GM18909 (cell line): ENCODE measurements at regions not wholly inside any gene's neighbourhood (a gene's known extent, or its start where the extent isn't known, plus 50 kb on each side); places are given as distances from the start of the nearest gene placed in this dataset.
"Not testable (repeated sequence)": the region's sequence is repeated elsewhere in the genome, so short reads cannot be mapped to it uniquely, and the experiment has no call there.

Experiments
- ATAC-seq: cut with Tn5 transposase; IDR thresholded peaks from one replicate; pipeline ENCODE4 v1.9.1; 2021; ENCODE audit warnings: mild to moderate bottlenecking; ENCODE audit not compliant: unreplicated experiment, poor library complexity

DNA sequence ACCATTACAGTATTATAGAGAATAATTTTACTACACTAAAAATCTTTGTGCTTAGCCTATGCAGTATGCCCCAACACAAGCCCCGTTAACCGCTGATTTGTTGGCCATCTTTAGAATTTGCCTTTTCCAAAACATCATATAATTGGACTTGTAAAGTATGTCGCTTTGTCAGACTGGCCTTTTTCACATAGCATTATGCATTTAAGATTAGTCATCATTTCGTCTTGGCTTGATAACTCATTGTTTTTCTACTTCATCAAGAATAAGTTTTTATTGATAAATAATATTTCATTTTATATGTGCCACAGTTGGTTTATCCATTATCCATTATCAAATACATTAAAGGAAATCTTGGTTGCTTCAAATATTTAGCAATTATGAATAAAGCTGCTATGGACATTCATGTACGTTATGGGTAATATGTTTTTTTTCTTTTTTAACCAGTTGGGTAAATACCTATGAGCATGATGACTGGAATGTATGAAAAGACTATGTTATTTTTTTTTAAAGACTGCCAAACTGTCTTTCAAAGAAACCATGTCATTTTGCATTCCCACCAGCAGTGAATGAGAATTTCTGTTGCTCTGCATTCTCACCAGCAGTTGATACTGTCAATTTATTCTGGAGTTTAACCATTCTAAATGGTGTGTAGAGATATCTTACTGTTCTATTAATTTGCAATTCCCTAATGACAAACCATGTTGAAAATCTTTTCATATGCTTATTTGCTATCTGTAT, 273.1 kb upstream of the KCND2 start:
- ATAC-seq = no peak

- no peak for ATAC-seq
These were observed 267.3 kb upstream of the KCND2 start for GRCh38 chr7:120005720-120006119.

GRCh38 chr7:120014301-120014700, 258.7 kb upstream of the KCND2 start:
- ATAC-seq = not testable (repeated sequence)

GRCh38 chr7:120014925-120015465, 258.0 kb upstream of the KCND2 start:
- no peak for ATAC-seq

DNA sequence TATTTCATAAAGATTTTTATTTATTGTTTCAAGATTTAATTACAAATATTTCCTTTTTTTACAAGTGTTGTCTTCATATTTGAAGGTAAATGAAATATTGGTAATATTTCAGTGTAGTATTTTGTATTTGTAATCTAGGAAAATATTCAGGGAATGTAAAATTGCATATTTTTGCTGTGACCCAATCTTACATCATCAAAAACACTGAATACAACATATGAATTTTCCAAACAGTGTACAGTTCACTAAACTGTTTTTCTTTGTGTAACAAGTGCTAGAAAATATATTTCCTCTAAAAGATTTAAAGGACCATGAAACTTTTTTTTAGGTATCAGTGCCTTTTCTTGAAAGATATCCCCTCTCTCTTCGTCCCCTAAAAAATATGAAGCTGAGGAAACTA, 251.9 kb upstream of the KCND2 start:
- no peak for ATAC-seq

DNA sequence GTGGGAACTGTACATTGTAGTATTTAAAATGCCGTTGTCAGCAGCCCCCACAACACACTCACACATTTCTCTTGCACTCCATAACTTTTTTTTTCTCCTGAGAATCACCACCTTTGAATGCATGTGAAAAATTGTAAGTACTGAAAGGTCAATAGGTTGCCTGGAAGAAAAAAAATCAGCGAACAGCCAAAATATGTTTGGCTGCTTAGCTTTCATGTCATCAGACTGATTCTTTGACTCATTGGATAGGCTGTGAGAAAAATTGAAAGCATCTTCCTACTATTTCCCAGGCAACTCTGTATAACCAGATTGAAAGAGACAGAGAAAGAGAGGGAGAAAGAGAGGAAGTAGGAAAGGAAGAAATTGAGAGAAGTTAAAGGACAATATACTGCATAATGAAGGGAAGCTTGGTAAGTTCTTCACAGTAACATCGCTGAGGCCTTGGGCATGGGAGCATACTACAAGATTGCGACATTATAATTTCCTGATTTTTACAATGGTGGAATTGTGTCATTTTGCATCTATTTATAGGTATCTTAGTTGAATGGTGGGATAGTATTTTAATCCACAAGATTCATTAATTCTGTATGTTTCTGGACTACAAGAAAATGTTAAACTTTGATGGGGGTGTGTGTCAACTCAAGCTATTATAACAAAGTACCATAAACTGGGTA, 249.3 kb upstream of the KCND2 start:
- no peak for ATAC-seq

- no peak for ATAC-seq
These were observed 244.3 kb upstream of the KCND2 start for GRCh38 chr7:120028636-120029035.

DNA sequence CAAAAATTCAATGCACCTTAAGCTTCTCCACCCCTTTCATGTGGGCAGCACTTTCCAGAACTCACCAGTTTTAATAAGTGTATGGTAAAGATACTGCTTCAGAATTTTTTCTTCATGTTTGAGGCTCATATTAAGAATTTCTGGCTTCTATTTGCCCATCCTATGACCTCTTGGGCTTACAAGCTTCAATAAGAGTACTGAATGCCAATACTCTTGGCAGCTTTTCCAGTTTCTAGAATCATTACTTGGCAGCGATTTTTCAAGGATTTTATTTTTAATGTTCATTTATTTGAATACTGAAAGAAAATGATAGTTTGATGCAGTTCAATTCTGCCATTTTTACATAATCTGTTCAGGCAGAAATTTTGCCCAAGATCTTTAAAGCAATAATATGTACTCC, 242.1 kb upstream of the KCND2 start:
- ATAC-seq = no peak

DNA sequence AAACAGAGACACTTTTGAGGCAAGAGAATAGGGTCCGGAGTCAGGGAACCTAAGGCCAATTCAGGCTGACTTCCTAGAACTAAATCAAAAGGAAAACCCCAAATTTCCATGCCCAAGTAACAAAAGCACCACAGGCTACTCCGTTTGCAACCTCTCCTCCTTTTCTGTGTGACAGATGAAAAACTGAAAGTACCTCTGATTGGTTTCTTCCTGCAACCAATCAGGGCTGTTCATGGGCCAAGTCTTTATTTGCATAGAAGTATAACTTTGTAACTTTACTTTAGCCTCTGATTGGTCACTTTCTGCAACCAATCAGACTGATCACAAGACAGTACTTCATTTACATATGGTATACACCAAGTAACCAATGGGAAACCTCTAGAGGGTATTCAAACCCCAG, 239.9 kb upstream of the KCND2 start:
- peak; percentile 37 for ATAC-seq

- ATAC-seq = no peak
These were observed 233.8 kb upstream of the KCND2 start for GRCh38 chr7:120039138-120039537.

GRCh38 chr7:120041798-120042197, 231.2 kb upstream of the KCND2 start:
- ATAC-seq = no peak

DNA sequence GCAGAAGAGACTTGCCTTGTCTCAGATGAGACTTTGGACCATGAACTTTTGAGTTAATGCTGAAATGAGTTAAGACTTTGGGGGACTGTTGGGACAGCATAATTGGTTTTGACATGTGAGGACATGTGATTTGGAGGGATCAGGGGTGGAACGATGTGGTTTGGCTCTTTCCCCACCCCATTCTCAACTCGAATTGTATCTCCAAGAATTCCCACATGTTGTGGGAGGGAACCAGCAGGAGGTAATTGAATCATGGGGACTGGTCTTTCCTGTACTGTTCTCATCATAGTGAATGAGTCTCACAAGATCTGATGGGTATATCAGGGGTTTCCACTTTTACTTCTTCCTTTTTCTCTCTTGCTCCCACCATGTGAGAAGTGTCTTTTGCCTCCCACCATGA, 229.7 kb upstream of the KCND2 start:
- no peak for ATAC-seq

GRCh38 chr7:120052884-120053382, 220.0 kb upstream of the KCND2 start:
- no peak for ATAC-seq

- ATAC-seq = no peak
These were observed 219.5 kb upstream of the KCND2 start for GRCh38 chr7:120053390-120053961.

GRCh38 chr7:120054376-120055100, 218.4 kb upstream of the KCND2 start:
- ATAC-seq = no peak

DNA sequence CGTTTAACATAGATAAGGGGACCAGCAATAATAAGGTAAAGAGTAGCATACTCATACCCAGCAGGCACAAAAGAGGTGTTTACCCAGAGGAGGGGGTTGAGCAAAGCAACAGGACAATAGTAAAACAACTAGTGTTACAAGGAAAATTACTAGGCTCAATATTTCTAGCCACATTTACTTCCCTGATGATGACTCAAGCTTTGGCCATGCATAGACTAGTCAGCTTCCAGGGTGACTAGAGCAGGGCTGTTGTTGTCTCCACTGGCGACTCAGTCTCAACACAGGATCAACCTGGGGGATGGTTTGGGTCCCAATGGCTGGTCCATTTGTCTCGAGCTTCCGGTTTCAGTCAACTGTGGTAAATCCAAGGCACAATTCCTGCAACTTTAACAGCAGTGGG, 217.7 kb upstream of the KCND2 start:
- ATAC-seq = no peak

DNA sequence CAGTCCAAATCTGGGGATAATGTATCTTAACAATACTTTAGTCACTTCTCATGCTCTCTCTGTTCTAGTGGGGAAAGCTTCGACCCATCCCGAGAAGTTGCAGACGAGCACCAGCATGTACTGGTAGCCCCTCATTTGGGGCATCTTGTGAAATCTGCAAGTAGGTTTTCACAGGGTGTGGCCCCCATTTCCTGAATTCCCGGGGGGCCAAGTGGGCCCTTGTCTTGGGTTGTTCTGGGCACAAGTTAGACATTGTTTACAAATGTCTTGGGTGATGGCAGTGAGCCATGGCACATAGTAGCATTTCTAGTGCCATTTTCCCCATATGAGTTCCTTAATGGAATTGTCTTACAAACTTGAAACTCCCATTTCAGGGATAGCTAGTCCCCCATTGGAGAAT, 216.7 kb upstream of the KCND2 start:
- ATAC-seq = no peak

GRCh38 chr7:120059641-120060040, 213.3 kb upstream of the KCND2 start:
- no peak for ATAC-seq

- ATAC-seq = no peak
These were observed 212.7 kb upstream of the KCND2 start for GRCh38 chr7:120060281-120060680.

DNA sequence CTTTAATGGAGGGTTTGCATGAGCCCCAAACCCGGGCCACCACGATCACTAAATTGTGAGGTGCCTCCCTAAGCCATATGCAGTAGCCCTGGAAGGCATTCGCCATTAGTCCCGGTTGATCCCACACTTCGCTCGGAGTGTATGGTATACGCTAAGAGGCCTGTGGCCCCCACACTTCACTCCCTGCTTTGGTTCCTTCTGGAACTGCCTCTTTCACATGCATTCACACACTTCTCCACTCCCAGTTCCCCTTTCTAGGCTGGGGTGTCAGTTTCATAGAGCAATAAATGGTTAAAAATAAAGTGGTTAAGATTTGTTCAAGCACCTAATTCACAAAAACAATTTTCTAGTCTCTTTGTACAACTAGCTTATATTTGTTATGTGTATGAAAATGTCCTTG, 212.1 kb upstream of the KCND2 start:
- no peak for ATAC-seq

GRCh38 chr7:120064565-120064964, 208.4 kb upstream of the KCND2 start:
- peak; percentile 81 for ATAC-seq
